ENCODE measurements at regions not wholly inside any gene's neighbourhood (a gene's known extent, or its start where the extent isn't known, plus 50 kb on each side); places are given as distances from the start of the nearest gene placed in this dataset.

DNA sequence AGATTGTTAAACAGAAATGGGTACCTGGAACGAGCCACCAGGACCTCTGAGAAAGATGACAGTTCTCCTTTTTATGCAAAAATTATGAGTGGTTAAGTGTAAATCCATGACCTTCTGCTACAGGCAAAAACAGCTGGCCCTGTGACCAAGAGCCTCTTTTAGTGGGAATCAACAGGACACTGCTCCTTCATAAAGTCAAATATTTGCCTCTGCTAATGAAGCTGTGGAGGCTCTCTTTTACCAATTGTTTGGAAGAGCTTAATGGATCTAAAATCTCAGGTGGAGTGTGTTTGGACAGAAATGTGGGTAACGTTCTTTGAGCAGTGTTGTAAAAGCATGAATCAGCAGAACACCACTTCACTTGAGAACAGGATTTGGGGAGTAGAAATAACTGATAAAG is 117.5 kb upstream of the PCSK2 start:
- no peak for DNase-seq (ENCODE audit: low read depth in 2 of 2)

DNA sequence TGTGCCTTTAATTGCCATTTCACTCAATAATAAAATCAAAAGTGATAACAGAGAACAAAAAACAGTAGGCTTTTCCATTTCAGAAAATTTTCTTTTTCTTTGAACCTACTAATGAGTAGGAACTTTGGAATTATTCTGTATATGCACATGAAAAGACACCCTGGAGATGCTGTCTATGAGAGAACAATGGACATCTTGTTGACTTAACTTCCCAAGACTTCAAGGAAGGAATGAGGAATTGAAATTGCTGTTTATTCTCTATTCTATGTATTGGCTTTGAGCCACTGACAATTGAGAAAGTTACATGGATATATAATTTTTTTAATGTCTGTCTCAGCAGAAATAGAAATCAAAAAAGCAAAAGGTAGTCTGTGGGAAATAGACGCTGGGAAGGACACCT is 98.6 kb upstream of the PCSK2 start:
- DNase-seq (ENCODE audit: low read depth in 2 of 2), result no peak

GRCh38 chr20:17129089-17129488 is 97.8 kb upstream of the PCSK2 start:
- no peak for DNase-seq (ENCODE audit: low read depth in 2 of 2)

DNA sequence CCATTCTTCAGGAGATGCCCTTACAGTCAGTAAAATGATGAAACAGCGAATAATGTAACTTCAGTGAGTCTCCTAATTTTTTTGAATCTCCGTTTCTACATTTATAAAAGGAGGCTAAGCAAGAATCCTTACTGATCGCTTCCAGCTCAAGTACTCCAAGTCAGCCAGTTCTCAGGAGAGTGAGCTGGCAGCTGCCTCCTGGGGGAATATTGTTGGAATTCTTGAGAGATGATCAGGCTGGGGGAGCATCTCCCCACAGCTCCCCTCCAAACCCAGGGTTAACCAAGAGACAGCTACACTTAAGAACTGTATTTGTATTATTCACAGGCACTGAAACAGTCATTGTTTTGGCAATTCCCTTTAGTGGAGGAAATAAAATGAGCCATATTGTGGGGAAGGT is 89.1 kb upstream of the PCSK2 start:
- DNase-seq (ENCODE audit: low read depth in 2 of 2), result no peak

DNA sequence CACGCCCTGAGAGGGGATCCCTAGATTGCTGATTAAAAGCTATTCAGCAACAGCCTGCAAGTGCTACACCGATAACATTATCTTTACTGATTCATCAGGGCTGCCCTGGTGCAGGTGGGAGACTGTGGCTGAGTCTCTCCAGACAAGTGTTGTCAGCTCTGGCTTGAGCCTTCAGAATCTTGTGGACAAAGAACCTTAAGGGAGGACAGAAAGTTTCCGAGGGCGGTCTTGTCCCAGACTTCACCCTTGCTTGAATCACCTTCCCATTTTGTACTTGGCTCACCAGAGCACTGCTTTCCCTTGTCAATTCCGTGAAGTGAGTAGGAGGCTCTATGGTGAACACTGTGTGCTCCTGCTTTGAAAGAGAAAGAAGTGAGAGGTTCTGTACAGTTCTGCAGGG is 88.6 kb upstream of the PCSK2 start:
- DNase-seq (ENCODE audit: low read depth in 2 of 2), result no peak

GRCh38 chr20:17140894-17141293 is 85.9 kb upstream of the PCSK2 start:
- no peak for DNase-seq (ENCODE audit: low read depth in 2 of 2)

- no peak for DNase-seq (ENCODE audit: low read depth in 2 of 2)
Observed at GRCh38 chr20:17141568-17141967, 85.3 kb upstream of the PCSK2 start.

GRCh38 chr20:17142666-17143065 is 84.2 kb upstream of the PCSK2 start:
- DNase-seq (ENCODE audit: low read depth in 2 of 2), result no peak

DNA sequence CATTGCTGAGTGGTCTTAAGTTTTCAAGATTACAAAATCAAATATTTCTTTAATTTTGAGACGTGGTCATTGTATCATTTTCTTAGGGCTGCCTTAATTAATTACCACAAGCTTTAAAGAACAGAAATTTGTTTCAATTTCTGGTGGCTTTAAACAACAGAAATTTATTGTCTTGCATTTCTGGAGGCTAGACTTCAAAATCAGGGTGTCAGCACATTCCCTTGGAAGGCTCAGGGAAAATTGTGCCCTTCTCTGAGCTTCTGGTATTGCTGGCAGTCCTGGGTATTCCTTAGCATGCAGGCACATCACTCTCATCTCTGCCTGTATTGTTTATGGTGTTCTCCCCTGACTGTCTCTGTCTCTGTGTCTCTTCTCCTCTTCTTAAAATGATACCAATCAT is 76.0 kb upstream of the PCSK2 start:
- no peak for DNase-seq (ENCODE audit: low read depth in 2 of 2)

- no peak for DNase-seq (ENCODE audit: low read depth in 2 of 2)
Observed at GRCh38 chr20:17155401-17155800, 71.4 kb upstream of the PCSK2 start.

DNA sequence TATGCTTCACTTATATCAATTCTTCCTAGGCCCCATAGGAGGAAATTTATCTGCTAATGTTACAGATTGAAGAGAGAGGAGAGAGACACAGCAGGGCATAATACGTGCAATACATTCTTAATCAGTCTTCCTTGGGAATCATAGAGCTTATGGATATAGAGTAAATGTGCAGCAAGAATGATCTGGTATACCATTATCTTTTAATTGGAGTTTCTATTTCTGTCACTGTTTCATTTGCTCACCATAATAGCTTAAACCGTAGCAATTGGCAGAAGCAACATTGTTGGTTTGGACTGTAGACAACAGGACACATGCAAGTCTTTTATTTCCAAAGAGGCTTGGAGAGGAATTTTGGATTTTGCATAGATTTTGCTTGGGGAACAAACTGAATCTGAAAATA is 68.1 kb upstream of the PCSK2 start:
- no peak for DNase-seq (ENCODE audit: low read depth in 2 of 2)

DNA sequence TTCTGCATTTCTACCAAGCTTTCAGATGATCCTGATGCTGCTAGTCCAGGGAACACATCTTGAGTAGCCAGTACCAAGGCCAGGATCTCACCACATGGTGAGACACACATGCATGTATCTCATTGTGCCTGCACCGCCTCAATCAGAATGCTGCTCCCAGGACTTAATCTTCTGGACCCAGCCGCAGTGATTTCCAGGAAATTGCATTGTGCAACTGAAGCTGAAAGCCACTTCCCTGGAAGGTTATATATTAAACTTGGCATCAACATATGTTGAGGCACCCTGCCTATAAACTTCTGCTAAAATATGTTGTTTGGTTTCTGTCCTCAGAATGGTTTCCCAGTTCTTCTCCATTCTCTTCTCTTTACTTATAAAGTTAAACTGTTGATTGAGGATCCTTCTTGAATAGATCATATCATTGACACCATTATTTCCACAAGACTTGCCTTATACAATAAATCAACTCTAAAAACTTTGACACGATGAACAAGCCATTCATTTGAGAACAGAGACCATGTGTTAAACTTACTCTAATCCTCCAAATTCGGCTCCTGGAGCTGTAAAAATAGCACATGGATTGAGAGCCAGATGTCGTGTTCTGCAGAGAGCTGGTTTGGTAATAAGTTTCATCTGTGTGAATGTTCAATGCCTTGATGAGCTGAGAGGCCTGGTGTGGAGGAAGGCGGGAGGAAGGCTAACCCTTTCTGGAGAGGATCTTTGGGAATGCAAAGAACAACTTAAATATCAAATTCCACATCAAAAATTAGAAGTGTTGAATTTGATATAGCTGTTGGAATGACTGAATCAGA is 65.0 kb upstream of the PCSK2 start:
- no peak for DNase-seq (ENCODE audit: low read depth in 2 of 2)

- no peak for DNase-seq (ENCODE audit: low read depth in 2 of 2)
Observed at GRCh38 chr20:17168026-17168612, 58.7 kb upstream of the PCSK2 start.

- DNase-seq (ENCODE audit: low read depth in 2 of 2), result no peak
Observed at GRCh38 chr20:17169585-17170136, 57.2 kb upstream of the PCSK2 start.

GRCh38 chr20:17171746-17172280 is 55.0 kb upstream of the PCSK2 start:
- no peak for DNase-seq (ENCODE audit: low read depth in 2 of 2)

DNA sequence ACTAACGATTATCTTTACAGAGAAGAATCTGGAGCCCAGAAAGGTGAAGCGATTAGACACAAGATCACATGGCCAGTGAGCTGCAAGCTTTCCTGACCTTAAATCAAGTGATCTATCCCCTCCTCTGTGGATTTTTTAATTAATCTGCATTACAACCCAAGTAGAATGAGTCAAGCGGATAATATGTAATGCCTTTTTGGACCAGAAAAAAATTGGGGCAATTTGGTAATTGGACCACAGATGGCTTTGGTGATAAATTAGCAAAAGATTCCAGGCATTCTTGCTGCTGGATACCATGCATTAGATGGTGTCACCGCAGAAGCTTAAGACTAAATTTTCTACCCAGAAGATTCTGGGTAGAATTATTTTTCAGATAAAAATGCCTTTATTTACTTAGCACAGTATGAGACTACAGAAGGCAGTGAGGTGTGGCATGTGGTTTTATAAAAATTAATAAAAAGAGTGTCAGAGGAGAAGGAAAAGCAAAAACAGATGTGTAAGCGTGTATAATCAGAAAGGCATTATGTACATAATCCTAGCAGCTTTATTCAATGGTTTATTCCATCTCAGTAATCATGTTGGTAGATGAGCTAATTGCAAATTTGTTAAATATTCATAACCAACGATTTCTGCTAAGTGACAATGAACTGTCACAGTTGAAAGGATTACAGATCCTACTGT is 53.9 kb upstream of the PCSK2 start:
- DNase-seq (ENCODE audit: low read depth in 2 of 2), result no peak
